HG03025 (cell line): ENCODE measurements at regions not wholly inside any gene's neighbourhood (a gene's known extent, or its start where the extent isn't known, plus 50 kb on each side); places are given as distances from the start of the nearest gene placed in this dataset.

Experiments used
- ATAC-seq: cut with Tn5 transposase; IDR thresholded peaks from one replicate; pipeline ENCODE4 v1.9.1; 2021; ENCODE audit warnings: mild to moderate bottlenecking, moderate library complexity; ENCODE audit not compliant: unreplicated experiment, low FRiP score

DNA sequence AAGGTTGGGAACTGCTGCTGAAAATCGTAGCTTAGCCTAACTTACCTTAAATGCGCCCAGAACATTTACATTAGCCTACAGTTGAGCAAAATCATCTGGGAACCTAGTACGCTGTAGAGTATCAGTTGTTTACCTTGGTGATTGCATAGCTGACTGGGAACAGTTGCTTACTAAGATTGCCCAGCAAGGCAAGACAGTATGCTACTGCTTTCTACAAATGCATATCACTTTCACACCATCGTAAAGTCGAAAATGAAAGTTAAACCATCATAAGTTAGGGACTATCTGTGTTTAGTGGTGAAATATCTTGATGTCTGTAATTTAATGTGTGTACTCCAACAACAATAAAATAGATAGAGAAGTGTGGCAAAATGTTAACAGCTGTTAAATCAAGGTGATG is 1670.6 kb upstream of the PCDH20 start:
- ATAC-seq, result no peak

DNA sequence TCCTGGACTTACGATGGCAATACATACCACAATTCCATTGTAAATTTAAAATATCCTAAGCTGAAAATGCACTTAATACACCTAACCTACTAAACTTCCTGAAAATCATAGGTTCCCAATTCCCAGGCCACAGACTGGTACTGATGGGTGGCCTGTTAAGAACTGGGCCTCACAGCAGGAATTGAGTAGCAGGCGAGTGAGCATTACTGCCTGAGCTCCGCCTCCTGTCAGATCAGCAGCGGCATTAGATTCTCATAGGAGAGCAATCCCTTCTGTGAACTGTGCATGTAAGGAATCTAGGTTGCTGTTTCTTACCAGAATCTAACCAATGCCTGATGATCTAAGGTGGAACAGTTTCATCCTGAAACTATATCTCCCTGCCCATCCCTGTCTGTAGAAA is 1670.2 kb upstream of the PCDH20 start:
- ATAC-seq, result no peak

GRCh38 chr13:63081400-63082014 is 1665.9 kb upstream of the PCDH20 start:
- no peak for ATAC-seq

- ATAC-seq, result no peak
Observed at GRCh38 chr13:63075126-63075525, 1659.5 kb upstream of the PCDH20 start.

DNA sequence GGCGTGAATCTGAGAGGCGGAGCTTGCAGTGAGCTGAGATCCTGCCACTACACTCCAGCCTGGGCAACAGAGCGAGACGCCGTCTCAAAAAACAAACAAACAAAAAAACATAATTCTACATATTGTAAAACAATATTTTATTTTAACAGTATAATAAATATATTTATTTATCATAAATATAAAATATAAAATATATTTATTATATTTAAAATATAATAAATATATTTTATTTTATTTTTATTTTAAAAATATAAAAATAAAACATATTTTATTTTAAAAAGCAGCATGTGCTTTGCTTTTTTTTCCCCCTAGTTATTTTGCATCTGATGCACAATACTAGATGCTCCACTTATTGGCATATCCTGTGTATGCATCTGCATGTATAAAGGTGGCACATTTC is 1634.6 kb upstream of the PCDH20 start:
- ATAC-seq, result no peak

- ATAC-seq, result no peak
Observed at GRCh38 chr13:63048653-63049052, 1633.0 kb upstream of the PCDH20 start.

DNA sequence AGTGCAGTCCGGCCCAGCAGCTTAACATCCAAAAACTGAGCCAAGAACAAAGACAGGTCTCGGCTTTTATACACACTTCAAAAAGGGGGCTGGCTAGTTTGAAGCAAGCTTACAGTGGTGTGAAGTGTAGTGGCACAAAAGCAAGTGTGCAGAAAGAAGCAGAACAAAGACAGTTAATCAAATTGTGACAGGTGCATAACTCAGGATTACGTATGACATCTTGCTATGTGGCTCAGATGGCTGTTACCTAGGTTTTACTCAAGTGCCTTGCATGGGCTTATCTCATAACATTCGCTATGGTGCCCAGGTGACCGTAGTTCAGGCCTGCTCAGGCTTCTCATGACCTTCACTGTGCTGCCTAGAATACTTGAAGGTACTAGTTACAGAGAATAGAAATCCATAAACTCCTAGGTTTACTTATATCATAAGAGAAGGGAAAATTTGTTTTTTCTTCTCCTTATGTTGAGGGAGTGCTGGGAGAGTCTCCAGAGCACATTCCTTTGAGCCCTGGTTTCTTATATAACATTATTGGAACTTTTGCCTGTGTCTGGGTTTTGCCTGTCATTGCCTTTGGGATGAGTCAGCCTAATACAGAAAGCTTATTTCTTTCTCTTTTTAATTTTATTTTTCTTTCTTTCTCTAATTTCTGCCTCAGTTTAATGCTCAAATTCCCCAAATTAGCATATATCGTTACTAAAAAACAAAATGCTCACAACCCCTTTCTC is 1629.1 kb upstream of the PCDH20 start:
- ATAC-seq, result no peak

DNA sequence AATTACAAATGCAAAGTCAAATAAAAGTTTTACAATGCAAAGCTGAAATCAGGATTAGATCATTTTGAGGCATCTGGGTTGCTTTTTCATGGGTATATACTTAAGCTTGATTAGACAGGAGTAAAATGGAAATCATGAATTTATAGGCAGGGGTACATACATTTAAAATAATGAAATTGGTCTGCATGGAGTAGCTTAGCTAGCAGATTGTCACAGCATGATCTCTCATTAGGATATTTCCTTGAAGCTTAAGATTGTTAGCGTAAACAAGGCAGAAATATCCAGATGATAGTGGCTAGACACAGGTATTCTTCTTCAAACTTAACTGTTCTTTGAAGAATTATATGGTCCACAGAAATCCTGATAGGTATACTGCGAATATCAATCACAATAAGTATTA is 1627.0 kb upstream of the PCDH20 start:
- no peak for ATAC-seq

- ATAC-seq, result no peak
Observed at GRCh38 chr13:63041640-63042414, 1626.2 kb upstream of the PCDH20 start.

- no peak for ATAC-seq
Observed at GRCh38 chr13:63026285-63026797, 1610.7 kb upstream of the PCDH20 start.

GRCh38 chr13:63025741-63026140 is 1610.1 kb upstream of the PCDH20 start:
- no peak for ATAC-seq

DNA sequence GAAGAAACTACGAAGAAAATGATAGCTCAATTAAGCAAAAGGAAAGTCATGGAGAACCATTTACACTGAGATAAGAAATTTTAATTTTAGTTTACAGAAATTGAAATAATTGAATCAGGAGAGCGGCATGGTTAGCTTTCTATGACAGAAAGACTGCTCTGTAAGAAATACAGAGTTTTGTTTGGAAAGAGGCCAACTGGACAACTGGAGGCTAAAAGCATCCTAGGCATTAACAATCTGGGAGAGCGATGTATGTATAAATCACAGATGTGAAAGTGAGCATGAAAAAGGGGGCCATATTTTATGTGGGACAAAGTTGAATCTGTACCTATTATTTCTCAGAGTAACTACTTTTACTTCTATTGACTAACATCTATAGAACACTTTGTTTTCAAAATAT is 1608.8 kb upstream of the PCDH20 start:
- ATAC-seq, result no peak

- ATAC-seq, result no peak
Observed at GRCh38 chr13:63011996-63012395, 1596.3 kb upstream of the PCDH20 start.

GRCh38 chr13:63010072-63010658 is 1594.5 kb upstream of the PCDH20 start:
- ATAC-seq, result no peak

DNA sequence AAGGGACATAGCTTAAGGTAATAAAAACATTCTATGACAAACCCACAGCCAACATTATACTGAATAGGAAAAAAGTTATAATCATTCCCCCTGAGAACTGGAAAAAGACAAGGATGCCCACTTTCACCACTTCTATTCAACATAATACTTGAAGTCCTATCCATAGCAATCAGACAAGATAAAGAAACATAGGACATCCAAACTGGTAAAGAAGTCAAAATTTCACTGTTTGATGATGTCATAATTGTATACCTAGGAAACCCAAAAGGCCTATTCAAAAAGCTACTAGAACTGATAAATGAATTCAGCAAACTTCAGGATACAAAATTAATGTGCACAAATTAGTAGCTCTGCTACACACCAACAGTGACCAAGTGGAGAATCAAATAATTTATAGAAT is 1590.0 kb upstream of the PCDH20 start:
- no peak for ATAC-seq

DNA sequence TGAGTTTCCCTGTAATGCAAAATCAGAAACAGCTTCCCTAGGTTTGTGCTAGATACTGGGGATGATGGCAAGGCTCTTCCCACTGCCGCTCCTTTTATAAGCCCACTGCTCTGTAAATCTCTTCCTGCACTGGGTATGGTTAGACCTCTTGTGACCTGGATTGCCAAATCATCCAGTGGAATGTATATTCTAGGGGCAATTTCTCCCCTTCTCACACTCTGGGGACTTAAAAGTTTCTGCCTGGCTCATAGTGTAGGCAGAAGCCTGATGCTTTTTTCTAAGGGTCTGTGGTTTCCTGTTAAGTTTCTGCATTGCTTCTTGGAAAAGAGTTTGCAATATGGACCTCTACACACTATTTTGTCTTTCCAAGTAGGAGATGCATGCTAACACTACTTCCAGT is 1582.0 kb upstream of the PCDH20 start:
- ATAC-seq, result no peak

DNA sequence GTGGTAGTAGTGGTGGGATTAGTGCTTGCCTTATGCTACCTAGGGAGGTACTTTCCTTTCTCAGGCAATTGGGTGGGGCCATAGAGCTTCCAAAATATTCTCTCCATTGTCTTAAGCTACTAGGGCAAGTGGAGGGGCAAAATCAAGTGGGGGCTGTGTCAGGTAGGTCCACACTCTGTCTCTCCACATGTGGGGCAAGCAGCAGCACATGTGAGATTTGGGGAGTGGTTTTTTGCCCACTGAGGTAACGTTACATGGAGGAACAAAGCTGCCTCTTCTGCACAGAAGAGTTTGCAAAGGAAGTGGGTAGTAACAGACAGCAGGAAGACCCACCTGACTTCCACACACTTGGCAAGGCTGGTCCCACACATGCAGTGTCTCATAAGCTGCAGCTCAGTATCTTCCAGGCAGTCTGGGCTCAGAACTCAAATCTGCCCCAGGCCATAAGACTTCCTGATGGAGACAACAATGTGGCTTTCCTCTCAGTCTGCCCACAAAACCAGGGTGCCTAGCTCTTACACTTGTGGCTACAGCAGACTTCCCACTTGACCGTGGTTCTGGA is 1581.5 kb upstream of the PCDH20 start:
- no peak for ATAC-seq

- ATAC-seq, result no peak
Observed at GRCh38 chr13:62973804-62974203, 1558.2 kb upstream of the PCDH20 start.

- no peak for ATAC-seq
Observed at GRCh38 chr13:62964522-62964921, 1548.9 kb upstream of the PCDH20 start.

DNA sequence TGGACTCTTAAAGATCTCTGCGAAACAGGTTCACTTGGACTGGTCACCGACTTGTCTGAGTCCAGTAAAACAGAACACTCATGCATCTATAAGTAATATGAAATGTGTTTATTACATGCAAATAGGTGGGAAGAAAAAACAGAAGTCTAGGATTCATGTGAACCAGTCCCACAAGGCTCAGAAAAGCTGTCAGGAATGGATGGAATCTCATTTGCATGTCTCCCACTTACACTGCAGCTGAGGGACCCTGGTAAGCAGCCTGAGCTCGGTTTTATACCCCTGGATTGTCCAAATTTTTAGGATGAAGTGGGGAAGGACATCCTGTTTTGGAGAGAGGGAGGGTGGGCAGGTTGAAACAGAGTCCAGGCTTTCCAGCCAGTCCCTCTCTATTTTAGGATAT is 1545.1 kb upstream of the PCDH20 start:
- no peak for ATAC-seq

DNA sequence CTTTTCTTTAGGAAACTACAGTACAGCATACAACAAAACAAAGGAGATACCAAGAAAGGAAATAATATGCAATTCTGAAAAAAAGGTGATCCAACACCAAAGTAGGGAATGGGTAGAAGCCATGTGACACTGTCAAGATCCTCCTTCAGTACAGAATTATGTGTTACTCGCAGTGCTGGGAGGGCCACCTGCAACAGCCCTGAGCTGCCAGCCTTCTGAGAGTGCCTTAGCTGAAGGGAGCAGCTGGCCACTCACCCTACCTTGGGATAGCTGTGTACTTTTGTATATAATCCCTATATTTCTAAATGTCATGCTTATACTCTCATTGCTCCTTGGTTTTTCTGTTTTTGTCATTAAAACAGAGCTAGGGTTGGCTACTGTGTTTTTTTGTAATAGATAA is 1518.2 kb upstream of the PCDH20 start:
- no peak for ATAC-seq
